EL (cell line): ENCODE measurements at regions not wholly inside any gene's neighbourhood (a gene's known extent, or its start where the extent isn't known, plus 50 kb on each side); places are given as distances from the start of the nearest gene placed in this dataset.

Experiments
- DNase-seq: peaks from one replicate; pipeline ENCODE4 v3.0.0-alpha.2; 2016

GRCh38 chr21:24308183-24308582, 1299.1 kb downstream of the MRPL39 start:
- DNase-seq, result no peak

GRCh38 chr21:24302400-24302799, 1304.9 kb downstream of the MRPL39 start:
- DNase-seq, result no peak

GRCh38 chr21:24298040-24298439, 1309.2 kb downstream of the MRPL39 start:
- DNase-seq, result no peak

- no peak for DNase-seq
Measured at GRCh38 chr21:24294171-24294570, 1313.1 kb downstream of the MRPL39 start.

- no peak for DNase-seq
Measured at GRCh38 chr21:24290151-24290833, 1317.0 kb downstream of the MRPL39 start.

GRCh38 chr21:24289539-24289938, 1317.7 kb downstream of the MRPL39 start:
- DNase-seq, result no peak

GRCh38 chr21:24280596-24280995, 1326.7 kb downstream of the MRPL39 start:
- DNase-seq, result no peak

- DNase-seq, result no peak
Measured at GRCh38 chr21:24278711-24279110, 1328.6 kb downstream of the MRPL39 start.

- no peak for DNase-seq
Measured at GRCh38 chr21:24276204-24276603, 1331.1 kb downstream of the MRPL39 start.

- no peak for DNase-seq
Measured at GRCh38 chr21:24275616-24276015, 1331.7 kb downstream of the MRPL39 start.

GRCh38 chr21:24272521-24272938, 1334.8 kb downstream of the MRPL39 start:
- DNase-seq, result no peak

GRCh38 chr21:24265987-24266386, 1341.3 kb downstream of the MRPL39 start:
- no peak for DNase-seq

- DNase-seq, result no peak
Measured at GRCh38 chr21:24260751-24261150, 1346.5 kb downstream of the MRPL39 start.

GRCh38 chr21:24259241-24259640, 1348.0 kb downstream of the MRPL39 start:
- no peak for DNase-seq

GRCh38 chr21:24255591-24255990, 1351.7 kb downstream of the MRPL39 start:
- no peak for DNase-seq

GRCh38 chr21:24225431-24225830, 1381.8 kb downstream of the MRPL39 start:
- DNase-seq, result no peak

- no peak for DNase-seq
Measured at GRCh38 chr21:24224422-24224821, 1382.9 kb downstream of the MRPL39 start.

- no peak for DNase-seq
Measured at GRCh38 chr21:24223624-24224023, 1383.7 kb downstream of the MRPL39 start.

- no peak for DNase-seq
Measured at GRCh38 chr21:24222676-24223075, 1384.6 kb downstream of the MRPL39 start.

- DNase-seq, result no peak
Measured at GRCh38 chr21:24220446-24220845, 1386.8 kb downstream of the MRPL39 start.

- no peak for DNase-seq
Measured at GRCh38 chr21:24217151-24217550, 1390.1 kb downstream of the MRPL39 start.

GRCh38 chr21:24210130-24210529, 1397.2 kb downstream of the MRPL39 start:
- DNase-seq, result no peak

GRCh38 chr21:24208562-24209260, 1398.6 kb downstream of the MRPL39 start:
- no peak for DNase-seq

GRCh38 chr21:24205319-24205718, 1402.0 kb downstream of the MRPL39 start:
- no peak for DNase-seq

GRCh38 chr21:24204641-24205040, 1402.6 kb downstream of the MRPL39 start:
- no peak for DNase-seq
